HepG2 (cell line): ENCODE measurements at regions not wholly inside any gene's neighbourhood (a gene's known extent, or its start where the extent isn't known, plus 50 kb on each side); places are given as distances from the start of the nearest gene placed in this dataset.

ENCODE experiments used
- ATAC-seq: fragments of 200-7000 bp; cut with Tn5 transposase; 3 replicates; pipeline ENCODE4 v1.9.1; 2020; ENCODE audit warnings: mild to moderate bottlenecking, moderate library complexity
- BruUV-seq: library from RNA; stranded (reverse); fragments of 400-500 nt; replicated peaks from 2 replicates; lab custom pipeline; 2021; lab: Mats Ljungman, UMichigan
- CTCF ChIA-PET: fragments of 300-600 bp; formaldehyde crosslinking; extraction: SDS; loops from one replicate; lab custom pipeline; 2021; ENCODE audit warnings: low total read pairs, inconsistent platforms, low intra/inter-chr PET ratio; lab: Yijun Ruan, JAX
- POLR2A ChIA-PET: fragments of 350-600 bp; sonication (Branson Sonifier 250); formaldehyde crosslinking; loops from one replicate; lab custom pipeline; 2020; ENCODE audit warnings: antibody characterized with exemption, inconsistent platforms; lab: Yijun Ruan, JAX
- DNase-seq: peaks from one replicate; pipeline ENCODE4 v3.0.0-alpha.2; 2015; ENCODE audit warnings: low spot score
- FAIRE-seq: peaks from 3 replicates; lab custom pipeline; 2011; peaks lifted over from hg19 to GRCh38; lab: Jason Lieb, UNC
- H2AFZ ChIP-seq: one replicate; pipeline ENCODE4 v1.6.1; 2011; ENCODE audit warnings: low read length, inconsistent platforms
- H3K27ac ChIP-seq: fragments of 300-600 bp; 3 replicates; pipeline ENCODE4 v1.8.0; 2011; ENCODE audit warnings: mixed run types, mild to moderate bottlenecking, mixed read lengths, low read length, inconsistent platforms; ENCODE audit not compliant: insufficient read depth; ENCODE audit errors: extremely low read length
- H3K27me3 ChIP-seq, 2 experiments: fragments of 200-600 bp in 1 of 2; 2 replicates in 1 of 2; 3 replicates in 1 of 2; pipeline versions ENCODE4 v1.6.0 to v1.8.0; 2011; ENCODE audit warnings: low read length in 2 of 2, mild to moderate bottlenecking in 2 of 2, moderate library complexity in 2 of 2, inconsistent platforms in 1 of 2; ENCODE audit not compliant: insufficient read depth in 2 of 2, control insufficient read depth in 1 of 2
- H3K36me3 ChIP-seq, 2 experiments: fragments of 200-600 bp in 1 of 2; replicated peaks in 1 of 2; 2 replicates in 1 of 2; 3 replicates in 1 of 2; pipeline versions ENCODE4 v1.5.1 to v1.8.0; 2011; ENCODE audit warnings: low read length in 2 of 2, inconsistent platforms in 1 of 2; ENCODE audit not compliant: insufficient read depth in 2 of 2, control insufficient read depth in 1 of 2
- H3K4me1 ChIP-seq: 2 replicates; pipeline ENCODE4 v1.5.1; 2012; ENCODE audit warnings: low read length, inconsistent platforms; ENCODE audit not compliant: insufficient read depth
- H3K4me2 ChIP-seq: 2 replicates; pipeline ENCODE4 v1.6.0; 2011; ENCODE audit warnings: low read depth, low read length, inconsistent platforms
- H3K4me3 ChIP-seq, 3 experiments: fragments of 200-600 bp in 1 of 3; sonication (generic), shearing (Covaris generic) in 1 of 3; replicated peaks in 1 of 3; 2 replicates each; pipeline ENCODE4 v1.5.1; 2011 to 2016; ENCODE audit warnings: low read length in 3 of 3, inconsistent platforms in 2 of 3, low read depth in 2 of 3, mild to moderate bottlenecking in 2 of 3, control low read depth in 1 of 3, mixed read lengths in 1 of 3; ENCODE audit not compliant: insufficient read depth in 1 of 3
- H3K79me2 ChIP-seq: one replicate; pipeline ENCODE4 v1.6.1; 2011; ENCODE audit warnings: low read length, inconsistent platforms; ENCODE audit not compliant: insufficient read depth
- H3K9ac ChIP-seq: 2 replicates; pipeline ENCODE4 v1.6.0; 2011; ENCODE audit warnings: mild to moderate bottlenecking, low read depth, low read length, inconsistent platforms; ENCODE audit not compliant: insufficient read depth
- H3K9me3 ChIP-seq: 2 replicates; pipeline ENCODE4 v1.5.1; 2012; ENCODE audit warnings: mild to moderate bottlenecking, low read length
- H4K20me1 ChIP-seq: 2 replicates; pipeline ENCODE4 v1.6.0; 2011; ENCODE audit warnings: inconsistent platforms, mild to moderate bottlenecking, low read length, moderate library complexity; ENCODE audit not compliant: insufficient read depth
- AKAP8 ChIP-seq: sonication (generic); formaldehyde crosslinking; IDR thresholded peaks from 2 replicates; pipeline ENCODE4 v1.5.1; 2020; ENCODE audit warnings: mild to moderate bottlenecking, missing genetic modification reagents
- GTF3A ChIP-seq: sonication (generic); formaldehyde crosslinking; conservative IDR thresholded peaks from 2 replicates; pipeline ENCODE4 v1.4.0; 2020; ENCODE audit warnings: mild to moderate bottlenecking, missing genetic modification reagents
- KDM2A ChIP-seq: sonication (generic); formaldehyde crosslinking; IDR thresholded peaks from 2 replicates; pipeline ENCODE4 v1.4.0; 2020; ENCODE audit warnings: low read depth, missing genetic modification reagents, borderline replicate concordance
- TEAD3 ChIP-seq: optimal IDR thresholded peaks from 2 replicates; pipeline ENCODE3; 2016; ENCODE audit warnings: borderline replicate concordance
- ZNF788 ChIP-seq: sonication (generic); formaldehyde crosslinking; IDR thresholded peaks from 2 replicates; pipeline ENCODE4 v1.5.0; 2020; ENCODE audit warnings: mild to moderate bottlenecking, missing genetic modification reagents, borderline replicate concordance
- WGBS: methylation state at CpG from one replicate; pipeline ENCODE4 v1.1.6; 2017; ENCODE audit warnings: low lambda C conversion rate; 5-methylcytosine and 5-hydroxymethylcytosine counted together
- in situ Hi-C: cut with HindIII; loops from 2 replicates; pipeline ENCODE4 v1.10.0; 2017; ENCODE audit warnings: low pct_unique_long_range_greater_than_20kb; ENCODE audit not compliant: extremely low pct_ligation_motif_present
- intact Hi-C: fragments of 100-400 bp; cut with micrococcal nuclease; formaldehyde crosslinking; loops from one replicate; pipeline ENCODE4 v1.10.0; 2022; ENCODE audit not compliant: unreplicated experiment

DNA sequence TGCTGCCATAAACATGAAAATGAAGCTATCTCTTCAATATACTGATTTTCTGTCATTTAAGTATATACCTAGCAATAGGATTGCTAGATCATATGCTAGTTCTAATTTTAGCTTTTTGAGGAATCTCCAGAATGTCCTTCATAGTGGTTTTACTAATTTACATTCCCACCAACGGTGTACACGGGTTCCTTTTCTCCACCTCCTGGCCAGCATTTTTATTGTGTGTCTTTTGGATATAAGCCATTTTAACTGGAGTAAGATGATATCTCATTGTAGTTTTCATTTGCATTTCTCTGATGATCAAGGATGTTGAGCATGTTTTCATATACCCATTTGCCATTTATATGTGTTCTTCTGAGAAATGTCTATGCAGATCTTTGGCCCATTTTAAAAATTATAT is 446.5 kb downstream of the GABRG2 start:
- Histone ChIP-seq H3K9ac (no peak overlapping the region), H3K36me3 (no peaks in the 10 kb centered on the region), H3K27ac (no peak overlapping the region), H3K9me3 (peaks cover 88% of the 10 kb centered on the region), H3K79me2 (no peaks in the 10 kb centered on the region), H2AFZ (no peak overlapping the region), H3K27me3 (no peaks in the 10 kb centered on the region), H4K20me1 (no peaks in the 10 kb centered on the region), H3K4me2 (no peak overlapping the region), H3K4me1 (no peaks in the 10 kb centered on the region), H3K4me3 (no peak overlapping the region)
- no TSS peak for BruUV-seq
- DNase-seq (no peak), ATAC-seq (no peak), FAIRE-seq (no peak)
- POLR2A ChIA-PET, result no interaction called here
- in situ Hi-C loops, result no loop called here
- CTCF ChIA-PET, result no interaction called here
- WGBS, result 0% methylated on average over 2 of the region's 2 CpGs
- intact Hi-C loops, result no loop called here
- TF ChIP-seq GTF3A (no peak), ZNF788 (CRISPR knock-in tag) (no peak)

DNA sequence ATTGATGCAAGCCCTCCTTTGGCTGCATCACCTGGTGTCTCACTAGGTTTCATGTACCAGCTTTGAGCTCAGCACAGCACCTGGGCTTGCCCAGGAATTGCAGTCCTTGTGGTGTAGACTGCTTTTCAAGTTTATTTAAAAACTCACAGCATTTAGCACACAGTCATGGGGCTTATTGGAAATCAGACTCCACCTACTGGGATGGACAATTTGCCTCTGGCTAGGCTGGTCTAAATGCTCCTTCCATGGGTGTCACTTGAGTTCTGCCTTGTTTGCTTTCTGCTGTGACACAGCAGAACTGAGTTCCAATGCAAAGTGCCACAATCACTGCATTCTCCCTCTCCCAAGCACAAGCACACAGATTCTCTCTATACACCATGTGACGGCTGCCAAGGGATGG is 453.3 kb downstream of the GABRG2 start:
- BruUV-seq, result no TSS peak
- 0% methylated on average over 1 of the region's 1 CpG for WGBS
- no peak for FAIRE-seq
- Histone ChIP-seq H3K79me2 (no peaks in the 10 kb centered on the region), H3K27ac (no peak overlapping the region), H3K4me2 (no peak overlapping the region), H3K4me1 (no peaks in the 10 kb centered on the region), H3K36me3 (no peaks in the 10 kb centered on the region), H3K9me3 (peaks cover 87% of the 10 kb centered on the region), H4K20me1 (no peaks in the 10 kb centered on the region), H3K9ac (no peak overlapping the region), H3K27me3 (no peaks in the 10 kb centered on the region), H3K4me3 (no peak overlapping the region), H2AFZ (no peak overlapping the region)
- in situ Hi-C loops (no loop called here), intact Hi-C loops (no loop called here)
- CTCF ChIA-PET, result no interaction called here
- no peak for ATAC-seq
- POLR2A ChIA-PET, result no interaction called here
- TF ChIP-seq TEAD3 (CRISPR knock-in tag), result no peak
- no peak for TF ChIP-seq KDM2A (CRISPR knock-in tag)
- no peak for TF ChIP-seq AKAP8 (CRISPR knock-in tag)
- no peak for DNase-seq
